Activated CD4-positive, alpha-beta T cell treated with anti-CD3 and anti-CD28 coated beads, Interleukin-2, amount 50 U/mL, for 1 hour (primary cell): ENCODE measurements at regions not wholly inside any gene's neighbourhood (a gene's known extent, or its start where the extent isn't known, plus 50 kb on each side); places are given as distances from the start of the nearest gene placed in this dataset.

ENCODE experiments used
- DNase-seq: peaks from one replicate; pipeline ENCODE4 v3.0.0-alpha.2; 2020

GRCh38 chr6:98581705-98582104 is 252.7 kb upstream of the POU3F2 start:
- DNase-seq: no peak

GRCh38 chr6:98583506-98583905 is 250.9 kb upstream of the POU3F2 start:
- no peak for DNase-seq

GRCh38 chr6:98586163-98586562 is 248.2 kb upstream of the POU3F2 start:
- no peak for DNase-seq

- DNase-seq: no peak
Observed at GRCh38 chr6:98587555-98587954, 246.8 kb upstream of the POU3F2 start.

- no peak for DNase-seq
Observed at GRCh38 chr6:98589536-98589935, 244.8 kb upstream of the POU3F2 start.

GRCh38 chr6:98590136-98590681 is 244.2 kb upstream of the POU3F2 start:
- no peak for DNase-seq

GRCh38 chr6:98590997-98591396 is 243.4 kb upstream of the POU3F2 start:
- DNase-seq: no peak

- DNase-seq: no peak
Observed at GRCh38 chr6:98593676-98594075, 240.7 kb upstream of the POU3F2 start.

- no peak for DNase-seq
Observed at GRCh38 chr6:98601716-98602115, 232.7 kb upstream of the POU3F2 start.

GRCh38 chr6:98605705-98606104 is 228.7 kb upstream of the POU3F2 start:
- no peak for DNase-seq

- no peak for DNase-seq
Observed at GRCh38 chr6:98627129-98627775, 207.1 kb upstream of the POU3F2 start.

- DNase-seq: no peak
Observed at GRCh38 chr6:98633886-98634285, 200.5 kb upstream of the POU3F2 start.

GRCh38 chr6:98634569-98634968 is 199.8 kb upstream of the POU3F2 start:
- no peak for DNase-seq

- no peak for DNase-seq
Observed at GRCh38 chr6:98635191-98635590, 199.2 kb upstream of the POU3F2 start.

GRCh38 chr6:98636941-98637340 is 197.4 kb upstream of the POU3F2 start:
- no peak for DNase-seq

GRCh38 chr6:98639089-98639635 is 195.2 kb upstream of the POU3F2 start:
- DNase-seq: no peak

- DNase-seq: no peak
Observed at GRCh38 chr6:98640366-98640765, 194.0 kb upstream of the POU3F2 start.

GRCh38 chr6:98641949-98642719 is 192.2 kb upstream of the POU3F2 start:
- no peak for DNase-seq

- DNase-seq: no peak
Observed at GRCh38 chr6:98644063-98644462, 190.3 kb upstream of the POU3F2 start.

GRCh38 chr6:98648211-98648914 is 186.0 kb upstream of the POU3F2 start:
- DNase-seq: no peak

GRCh38 chr6:98650941-98651340 is 183.4 kb upstream of the POU3F2 start:
- no peak for DNase-seq

GRCh38 chr6:98653179-98653578 is 181.2 kb upstream of the POU3F2 start:
- DNase-seq: no peak

- no peak for DNase-seq
Observed at GRCh38 chr6:98657764-98658163, 176.6 kb upstream of the POU3F2 start.
